Chondrocyte (in vitro differentiated cells): ENCODE measurements at regions not wholly inside any gene's neighbourhood (a gene's known extent, or its start where the extent isn't known, plus 50 kb on each side); places are given as distances from the start of the nearest gene placed in this dataset.

Source experiments
- DNase-seq: peaks from one replicate; pipeline ENCODE4 v3.0.0; 2021; ENCODE audit warnings: mixed read lengths, low spot score
- H3K27ac Mint-ChIP-seq: one replicate; pipeline ENCODE4 v1.8.0; 2021; ENCODE audit warnings: mild to moderate bottlenecking, moderate library complexity, mixed read lengths; ENCODE audit not compliant: unreplicated experiment
- H3K27me3 Mint-ChIP-seq: 2 replicates; pipeline ENCODE4 v1.8.0; 2021; ENCODE audit warnings: low read depth, mixed read lengths
- H3K36me3 Mint-ChIP-seq: 2 replicates; pipeline ENCODE4 v1.8.0; 2021; ENCODE audit warnings: low read depth, mixed read lengths
- H3K4me1 Mint-ChIP-seq: 2 replicates; pipeline ENCODE4 v1.8.0; 2021; ENCODE audit warnings: low read depth, mild to moderate bottlenecking, mixed read lengths
- H3K4me3 Mint-ChIP-seq: one replicate; pipeline ENCODE4 v1.8.0; 2021; ENCODE audit warnings: mild to moderate bottlenecking, moderate library complexity, mixed read lengths; ENCODE audit not compliant: unreplicated experiment
- H3K9me3 Mint-ChIP-seq: 2 replicates; pipeline ENCODE4 v1.8.0; 2021; ENCODE audit warnings: low read depth, mixed read lengths
- TF ChIP-seq, protein P1 (sequence below): fragments of 200-600 bp; sonication (generic); IDR thresholded peaks from 2 replicates; pipeline ENCODE4 v1.5.0; 2021; ENCODE audit warnings: antibody characterized with exemption, mild to moderate bottlenecking, moderate library complexity

GRCh38 chr2:104200533-104201168 is 653.3 kb upstream of the POU3F3 start:
- TF ChIP-seq, protein P1, sequence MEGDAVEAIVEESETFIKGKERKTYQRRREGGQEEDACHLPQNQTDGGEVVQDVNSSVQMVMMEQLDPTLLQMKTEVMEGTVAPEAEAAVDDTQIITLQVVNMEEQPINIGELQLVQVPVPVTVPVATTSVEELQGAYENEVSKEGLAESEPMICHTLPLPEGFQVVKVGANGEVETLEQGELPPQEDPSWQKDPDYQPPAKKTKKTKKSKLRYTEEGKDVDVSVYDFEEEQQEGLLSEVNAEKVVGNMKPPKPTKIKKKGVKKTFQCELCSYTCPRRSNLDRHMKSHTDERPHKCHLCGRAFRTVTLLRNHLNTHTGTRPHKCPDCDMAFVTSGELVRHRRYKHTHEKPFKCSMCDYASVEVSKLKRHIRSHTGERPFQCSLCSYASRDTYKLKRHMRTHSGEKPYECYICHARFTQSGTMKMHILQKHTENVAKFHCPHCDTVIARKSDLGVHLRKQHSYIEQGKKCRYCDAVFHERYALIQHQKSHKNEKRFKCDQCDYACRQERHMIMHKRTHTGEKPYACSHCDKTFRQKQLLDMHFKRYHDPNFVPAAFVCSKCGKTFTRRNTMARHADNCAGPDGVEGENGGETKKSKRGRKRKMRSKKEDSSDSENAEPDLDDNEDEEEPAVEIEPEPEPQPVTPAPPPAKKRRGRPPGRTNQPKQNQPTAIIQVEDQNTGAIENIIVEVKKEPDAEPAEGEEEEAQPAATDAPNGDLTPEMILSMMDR = no peak
- no peak for DNase-seq
- peaks cover 3% of the 10 kb centered on the region for H3K4me1 Mint-ChIP-seq
- H3K27me3 Mint-ChIP-seq = peaks cover 7% of the 10 kb centered on the region
- no peaks in the 10 kb centered on the region for H3K36me3 Mint-ChIP-seq
- no peak overlapping the region for H3K4me3 Mint-ChIP-seq
- no peaks in the 10 kb centered on the region for H3K9me3 Mint-ChIP-seq
- H3K27ac Mint-ChIP-seq = no peak overlapping the region

DNA sequence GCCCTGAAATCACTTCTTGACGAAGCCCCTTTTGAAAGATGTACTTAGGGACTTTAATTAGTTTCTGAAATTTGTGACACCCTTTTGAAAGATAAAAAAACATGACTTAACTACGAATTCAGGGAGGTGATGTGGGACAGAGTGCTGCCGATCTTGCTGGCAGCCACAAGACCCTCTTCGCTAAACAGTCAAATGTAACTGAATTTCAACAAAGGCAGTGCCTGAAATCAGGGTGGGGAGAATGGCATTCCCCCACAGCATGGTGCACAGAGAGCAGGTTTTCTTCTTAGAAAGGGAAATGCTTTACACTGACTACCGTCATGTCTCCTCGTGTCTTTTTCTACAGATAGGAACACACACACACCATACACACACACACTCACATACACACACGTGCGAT is 640.2 kb upstream of the POU3F3 start:
- DNase-seq = no peak
- TF ChIP-seq, protein P1 = no peak
- no peak overlapping the region for H3K4me3 Mint-ChIP-seq
- H3K27ac Mint-ChIP-seq = no peak overlapping the region
- H3K4me1 Mint-ChIP-seq = no peaks in the 10 kb centered on the region
- no peaks in the 10 kb centered on the region for H3K36me3 Mint-ChIP-seq
- peaks cover 2% of the 10 kb centered on the region for H3K27me3 Mint-ChIP-seq
- no peaks in the 10 kb centered on the region for H3K9me3 Mint-ChIP-seq

- no peaks in the 10 kb centered on the region for H3K36me3 Mint-ChIP-seq
Measured at GRCh38 chr2:104215269-104216161, 638.4 kb upstream of the POU3F3 start.

GRCh38 chr2:104233591-104233990 is 620.3 kb upstream of the POU3F3 start:
- Mint-ChIP-seq H3K36me3 (no peaks in the 10 kb centered on the region), H3K27ac (no peak overlapping the region), H3K4me1 (no peaks in the 10 kb centered on the region), H3K9me3 (peaks cover 3% of the 10 kb centered on the region), H3K4me3 (no peak overlapping the region), H3K27me3 (no peaks in the 10 kb centered on the region)
- TF ChIP-seq, protein P1 = no peak
- no peak for DNase-seq

More at GRCh38 chr2:104215269-104216161, 638.4 kb upstream of the POU3F3 start:
- no peaks in the 10 kb centered on the region for H3K9me3 Mint-ChIP-seq
- TF ChIP-seq, protein P1 = no peak
- H3K4me1 Mint-ChIP-seq = no peaks in the 10 kb centered on the region
- H3K4me3 Mint-ChIP-seq = no peak overlapping the region
- no peak overlapping the region for H3K27ac Mint-ChIP-seq
- H3K27me3 Mint-ChIP-seq = peaks cover 2% of the 10 kb centered on the region
- no peak for DNase-seq

GRCh38 chr2:104236491-104236890 is 617.4 kb upstream of the POU3F3 start:
- H3K27me3 Mint-ChIP-seq = no peaks in the 10 kb centered on the region
- no peak for DNase-seq
- H3K9me3 Mint-ChIP-seq = peaks cover 16% of the 10 kb centered on the region
- H3K27ac Mint-ChIP-seq = no peak overlapping the region
- TF ChIP-seq, protein P1 = no peak
- H3K4me3 Mint-ChIP-seq = no peak overlapping the region
- peaks cover 2% of the 10 kb centered on the region for H3K36me3 Mint-ChIP-seq
- H3K4me1 Mint-ChIP-seq = no peaks in the 10 kb centered on the region
